Peyer's patch (tissue), 4 donors: ENCODE measurements at regions not wholly inside any gene's neighbourhood (a gene's known extent, or its start where the extent isn't known, plus 50 kb on each side); places are given as distances from the start of the nearest gene placed in this dataset.

Source experiments
- CTCF ChIP-seq, 6 experiments: fragments of 450-650 bp in 4 of 6; fragments of 200-600 bp in 2 of 6; sonication (generic) in 1 of 6; IDR thresholded peaks; one replicate each; pipeline ENCODE4 v1.5.1; 2017 to 2019; ENCODE audit warnings: antibody characterized with exemption in 6 of 6, mild to moderate bottlenecking in 3 of 6, moderate library complexity in 1 of 6
- POLR2A ChIP-seq, 2 donors: fragments of 450-650 bp; IDR thresholded peaks; one replicate each; pipeline ENCODE4 v1.5.1; 2017; ENCODE audit warnings: antibody characterized with exemption in 2 of 2, mild to moderate bottlenecking in 2 of 2, moderate library complexity in 2 of 2

GRCh38 chr4:15368856-15369255 lies 59.0 kb upstream of the C1QTNF7 start:
- no peak for TF ChIP-seq CTCF (IDR thresholded peaks at IDR 0.05)
- TF ChIP-seq POLR2A (IDR thresholded peaks at IDR 0.05), result no peak
